Activated CD8-positive, alpha-beta T cell treated with anti-CD3 and anti-CD28 coated beads for 36 hours (primary cell): ENCODE measurements at regions not wholly inside any gene's neighbourhood (a gene's known extent, or its start where the extent isn't known, plus 50 kb on each side); places are given as distances from the start of the nearest gene placed in this dataset.
"Not testable (repeated sequence)": the region's sequence is repeated elsewhere in the genome, so short reads cannot be mapped to it uniquely, and the experiment has no call there.

Experiments
- ATAC-seq: fragments of 200-7000 bp; cut with Tn5 transposase; one replicate; pipeline ENCODE4 v1.10.0; 2021; ENCODE audit warnings: mild to moderate bottlenecking, moderate library complexity
- CTCF ChIA-PET: fragments of 350-600 bp; sonication (Branson Sonifier 250); formaldehyde crosslinking; loops from one replicate; lab custom pipeline; 2021; ENCODE audit warnings: antibody characterized with exemption; lab: Charles Lee
- POLR2A ChIA-PET: fragments of 350-600 bp; sonication (Branson Sonifier 250); formaldehyde crosslinking; loops from one replicate; lab custom pipeline; 2021; ENCODE audit warnings: antibody characterized with exemption; lab: Charles Lee
- DNase-seq: peaks from one replicate; pipeline ENCODE4 v3.0.0-alpha.2; 2020
- H3K27ac Mint-ChIP-seq: one replicate; pipeline ENCODE4 v1.8.0; 2021; ENCODE audit warnings: mild to moderate bottlenecking, mixed read lengths
- H3K27me3 Mint-ChIP-seq: one replicate; pipeline ENCODE4 v1.8.0; 2021; ENCODE audit warnings: mixed read lengths
- H3K36me3 Mint-ChIP-seq: one replicate; pipeline ENCODE4 v1.8.0; 2021; ENCODE audit warnings: low read depth, mixed read lengths
- H3K4me1 Mint-ChIP-seq: one replicate; pipeline ENCODE4 v1.8.0; 2021; ENCODE audit warnings: low read depth, mixed read lengths
- H3K4me3 Mint-ChIP-seq: one replicate; pipeline ENCODE4 v1.8.0; 2021; ENCODE audit warnings: mild to moderate bottlenecking, moderate library complexity, mixed read lengths
- H3K9me3 Mint-ChIP-seq: one replicate; pipeline ENCODE4 v1.8.0; 2021; ENCODE audit warnings: mixed read lengths
- CTCF ChIP-seq: fragments of 200-600 bp; IDR thresholded peaks from one replicate; pipeline ENCODE4 v1.8.0; 2022; ENCODE audit warnings: antibody characterized with exemption, mild to moderate bottlenecking
- intact Hi-C: fragments of 100-400 bp; cut with micrococcal nuclease; formaldehyde crosslinking; loops from one replicate; pipeline ENCODE4 v1.10.0; 2022

DNA sequence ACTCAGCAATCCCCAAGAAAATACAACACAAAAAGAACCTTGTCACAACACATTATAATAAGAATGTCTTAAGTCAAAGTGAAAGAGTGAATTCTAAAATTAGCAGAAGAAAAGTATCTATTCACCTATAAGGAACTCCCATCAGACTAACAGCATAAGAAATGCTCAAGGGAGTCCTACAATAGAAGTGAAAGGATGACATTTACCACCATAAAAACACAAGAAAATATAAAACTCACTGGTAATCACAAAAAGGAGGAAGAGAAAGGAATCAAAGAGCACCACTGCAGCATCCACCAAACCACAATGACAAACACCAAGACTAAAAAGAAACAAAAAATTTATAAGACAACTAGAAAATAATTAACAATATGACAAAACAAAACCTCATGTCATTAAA is 257.0 kb upstream of the AGTR2 start:
- CTCF ChIA-PET = no interaction called here
- H3K36me3 Mint-ChIP-seq = no peaks in the 10 kb centered on the region
- DNase-seq = no peak

DNA sequence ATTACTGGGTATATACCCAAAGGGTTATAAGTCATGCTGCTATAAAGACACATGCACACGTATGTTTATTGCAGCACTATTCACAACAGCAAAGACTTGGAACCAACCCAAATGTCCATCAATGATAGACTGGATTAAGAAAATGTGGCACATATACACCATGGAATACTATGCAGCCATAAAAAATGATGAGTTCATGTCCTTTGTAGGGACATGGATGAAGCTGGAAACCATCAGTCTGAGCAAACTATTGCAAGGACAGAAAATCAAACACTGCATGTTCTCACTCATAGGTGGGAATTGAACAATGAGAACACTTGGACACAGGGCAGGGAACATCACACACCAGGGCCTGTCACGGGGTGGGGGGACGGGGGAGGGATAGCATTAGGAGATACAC is 254.9 kb upstream of the AGTR2 start:
- CTCF ChIA-PET, DNase-seq, H3K4me3 Mint-ChIP-seq, POLR2A ChIA-PET, intact Hi-C loops, ATAC-seq, H3K4me1 Mint-ChIP-seq, H3K27ac Mint-ChIP-seq, H3K9me3 Mint-ChIP-seq, H3K36me3 Mint-ChIP-seq, H3K27me3 Mint-ChIP-seq: not testable (repeated sequence)

More for the DNA sequence above, 257.0 kb upstream of the AGTR2 start:
- no peaks in the 10 kb centered on the region for H3K27me3 Mint-ChIP-seq
- POLR2A ChIA-PET = no interaction called here
- TF ChIP-seq CTCF = no peak
- ATAC-seq = no peak
- H3K4me3 Mint-ChIP-seq = no peak overlapping the region
- H3K27ac Mint-ChIP-seq = no peak overlapping the region
- H3K4me1 Mint-ChIP-seq = no peaks in the 10 kb centered on the region
- H3K9me3 Mint-ChIP-seq = no peaks in the 10 kb centered on the region
- intact Hi-C loops = no loop called here

- Mint-ChIP-seq H3K36me3 (no peaks in the 10 kb centered on the region), H3K9me3 (peaks cover 5% of the 10 kb centered on the region), H3K4me1 (no peaks in the 10 kb centered on the region), H3K27ac (no peak overlapping the region), H3K27me3 (no peaks in the 10 kb centered on the region), H3K4me3 (no peak overlapping the region)
- no peak for TF ChIP-seq CTCF
- ChIA-PET POLR2A (no interaction called here), CTCF (no interaction called here)
- ATAC-seq (no peak), DNase-seq (no peak)
- intact Hi-C loops = no loop called here
Observed at GRCh38 chrX:115929480-115929879, 241.1 kb upstream of the AGTR2 start.

DNA sequence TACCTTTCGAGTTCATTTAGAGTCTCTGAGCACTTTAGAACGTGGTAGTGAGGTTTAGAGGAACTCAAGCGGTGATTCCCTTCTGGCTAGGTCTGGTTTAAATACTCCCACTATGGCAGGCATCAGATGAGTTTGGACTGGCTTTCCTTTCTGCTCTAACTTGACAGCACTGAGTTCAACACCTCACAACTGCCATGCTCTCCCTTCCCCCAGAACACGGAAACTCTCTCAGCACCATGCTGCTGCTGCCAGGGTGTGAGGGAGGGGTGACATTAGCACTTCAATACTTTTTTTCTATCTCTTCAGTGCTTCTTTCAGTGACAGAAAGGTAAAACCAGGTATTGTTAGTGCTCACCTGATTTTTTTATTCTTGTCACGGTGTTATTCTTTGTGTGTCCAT is 234.5 kb upstream of the AGTR2 start:
- ChIA-PET CTCF (no interaction called here), POLR2A (no interaction called here)
- no peaks in the 10 kb centered on the region for H3K4me1 Mint-ChIP-seq
- DNase-seq (no peak), ATAC-seq (no peak)
- intact Hi-C loops = no loop called here
- no peak for TF ChIP-seq CTCF
- no peaks in the 10 kb centered on the region for H3K9me3 Mint-ChIP-seq
- no peaks in the 10 kb centered on the region for H3K36me3 Mint-ChIP-seq
- no peak overlapping the region for H3K27ac Mint-ChIP-seq
- H3K27me3 Mint-ChIP-seq = no peaks in the 10 kb centered on the region
- no peak overlapping the region for H3K4me3 Mint-ChIP-seq

- Mint-ChIP-seq H3K4me3 (no peak overlapping the region), H3K27me3 (no peaks in the 10 kb centered on the region), H3K9me3 (no peaks in the 10 kb centered on the region), H3K4me1 (no peaks in the 10 kb centered on the region), H3K27ac (no peak overlapping the region), H3K36me3 (no peaks in the 10 kb centered on the region)
- ATAC-seq = no peak
- TF ChIP-seq CTCF = no peak
- ChIA-PET CTCF (no interaction called here), POLR2A (no interaction called here)
- intact Hi-C loops = no loop called here
- DNase-seq = no peak
Observed at GRCh38 chrX:115939070-115939469, 231.5 kb upstream of the AGTR2 start.

DNA sequence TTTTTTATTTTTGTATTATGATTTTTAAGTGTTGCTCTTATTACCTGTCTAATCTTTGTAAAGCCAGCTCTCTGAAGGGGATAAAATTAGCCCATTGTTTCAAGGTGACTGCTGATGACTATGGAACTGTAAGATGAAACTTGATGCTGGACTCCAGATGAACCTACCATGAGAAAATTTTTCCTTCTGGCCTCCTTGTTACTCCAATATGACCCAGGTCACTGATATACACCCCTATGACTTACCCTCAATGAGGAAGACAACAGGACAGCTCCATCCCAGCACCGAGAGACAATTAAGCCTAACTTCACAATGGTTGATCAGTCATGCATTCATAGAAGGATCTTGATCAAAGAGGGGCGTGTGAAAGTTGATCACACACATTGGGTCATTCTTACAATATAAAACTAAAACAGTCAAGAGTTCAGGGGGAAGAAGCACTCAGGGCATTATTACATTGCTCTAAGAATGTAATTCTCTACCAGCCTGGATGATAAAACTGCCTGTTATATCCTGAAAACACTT is 230.8 kb upstream of the AGTR2 start:
- intact Hi-C loops = no loop called here
- CTCF ChIA-PET = no interaction called here
- no peak for ATAC-seq
- no peaks in the 10 kb centered on the region for H3K36me3 Mint-ChIP-seq
- H3K27ac Mint-ChIP-seq = no peak overlapping the region
- TF ChIP-seq CTCF = no peak
- no peak overlapping the region for H3K4me3 Mint-ChIP-seq
- no peaks in the 10 kb centered on the region for H3K9me3 Mint-ChIP-seq
- H3K4me1 Mint-ChIP-seq = no peaks in the 10 kb centered on the region
- DNase-seq = no peak
- no peaks in the 10 kb centered on the region for H3K27me3 Mint-ChIP-seq
- POLR2A ChIA-PET = no interaction called here
